ENCODE measurements at regions not wholly inside any gene's neighbourhood (a gene's known extent, or its start where the extent isn't known, plus 50 kb on each side); places are given as distances from the start of the nearest gene placed in this dataset.
"Not testable (repeated sequence)": the region's sequence is repeated elsewhere in the genome, so short reads cannot be mapped to it uniquely, and the experiment has no call there.

DNA sequence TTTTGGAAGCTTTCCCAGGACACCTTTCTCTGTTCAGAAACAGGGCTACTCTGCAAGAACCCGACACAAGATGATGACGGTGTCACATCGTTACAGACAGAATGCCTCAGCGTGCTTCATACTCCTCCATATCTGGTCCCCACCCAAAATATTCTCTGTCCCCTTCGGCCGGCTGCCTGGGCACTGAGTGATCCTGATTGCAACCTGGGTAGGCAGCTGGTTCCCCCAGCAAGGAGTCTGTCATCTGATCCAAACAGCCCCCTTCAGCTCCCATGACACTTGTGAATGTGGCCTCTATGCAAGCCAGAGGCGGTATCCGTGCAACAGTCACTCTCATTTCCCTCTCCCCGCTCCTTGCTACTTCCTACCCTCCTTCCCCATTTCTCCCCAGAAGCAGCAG is 431.7 kb upstream of the B3GAT1 start:
- no peak for DNase-seq (ENCODE audit: low read depth)
- H3K4me3 ChIP-seq (ENCODE audit: control insufficient read depth, low read depth, low read length): no peak overlapping the region
- TF ChIP-seq, protein P1, sequence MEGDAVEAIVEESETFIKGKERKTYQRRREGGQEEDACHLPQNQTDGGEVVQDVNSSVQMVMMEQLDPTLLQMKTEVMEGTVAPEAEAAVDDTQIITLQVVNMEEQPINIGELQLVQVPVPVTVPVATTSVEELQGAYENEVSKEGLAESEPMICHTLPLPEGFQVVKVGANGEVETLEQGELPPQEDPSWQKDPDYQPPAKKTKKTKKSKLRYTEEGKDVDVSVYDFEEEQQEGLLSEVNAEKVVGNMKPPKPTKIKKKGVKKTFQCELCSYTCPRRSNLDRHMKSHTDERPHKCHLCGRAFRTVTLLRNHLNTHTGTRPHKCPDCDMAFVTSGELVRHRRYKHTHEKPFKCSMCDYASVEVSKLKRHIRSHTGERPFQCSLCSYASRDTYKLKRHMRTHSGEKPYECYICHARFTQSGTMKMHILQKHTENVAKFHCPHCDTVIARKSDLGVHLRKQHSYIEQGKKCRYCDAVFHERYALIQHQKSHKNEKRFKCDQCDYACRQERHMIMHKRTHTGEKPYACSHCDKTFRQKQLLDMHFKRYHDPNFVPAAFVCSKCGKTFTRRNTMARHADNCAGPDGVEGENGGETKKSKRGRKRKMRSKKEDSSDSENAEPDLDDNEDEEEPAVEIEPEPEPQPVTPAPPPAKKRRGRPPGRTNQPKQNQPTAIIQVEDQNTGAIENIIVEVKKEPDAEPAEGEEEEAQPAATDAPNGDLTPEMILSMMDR (IDR thresholded peaks at IDR 0.05; ENCODE audit: control insufficient read depth, insufficient read depth, low read depth, low read length, missing control alignments): no peak

DNA sequence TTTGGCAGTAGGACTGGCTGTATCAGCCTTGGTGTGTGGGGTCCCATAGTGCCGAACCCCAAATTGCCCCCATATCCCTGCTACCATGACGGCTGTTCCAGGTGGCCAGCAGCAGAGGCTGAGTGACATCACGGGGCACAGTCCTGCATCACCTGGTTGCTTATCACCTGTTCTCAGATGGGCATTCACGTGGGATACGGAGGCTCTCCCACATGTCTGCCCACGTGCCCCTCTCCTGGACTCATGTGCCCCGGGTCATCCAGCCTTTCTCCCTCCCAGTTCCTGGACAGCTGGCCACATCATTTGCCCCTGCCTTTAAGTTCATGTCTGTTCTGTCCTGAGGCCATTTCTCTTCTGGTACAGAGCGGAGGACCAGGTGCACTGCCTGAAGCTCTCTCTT is 431.0 kb upstream of the B3GAT1 start:
- TF ChIP-seq, protein P1 (IDR thresholded peaks at IDR 0.05; ENCODE audit: control insufficient read depth, insufficient read depth, low read depth, low read length, missing control alignments): no peak

DNA sequence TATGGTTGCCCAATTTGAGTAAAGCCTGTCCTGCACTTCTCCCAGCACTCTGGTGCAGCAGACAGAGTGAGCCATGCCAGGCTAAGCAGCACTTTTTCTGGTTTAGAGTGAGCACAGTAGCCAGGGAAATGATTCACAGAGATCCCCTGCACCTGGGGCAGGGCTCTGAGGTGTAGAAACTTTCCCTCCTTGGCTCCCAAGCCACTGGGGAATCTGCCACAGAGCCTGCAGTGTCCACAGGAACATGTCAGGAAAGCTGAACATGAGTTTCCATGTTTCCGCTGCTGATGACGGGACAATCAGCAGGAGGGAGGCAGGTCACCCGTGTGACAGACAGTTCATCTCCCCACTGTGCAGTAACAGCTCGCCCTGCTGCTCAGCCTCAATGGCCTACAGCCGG is 429.9 kb upstream of the B3GAT1 start:
- H3K4me3 ChIP-seq (ENCODE audit: control insufficient read depth, low read depth, low read length): no peak overlapping the region
- TF ChIP-seq, protein P1 (IDR thresholded peaks at IDR 0.05; ENCODE audit: control insufficient read depth, insufficient read depth, low read depth, low read length, missing control alignments): no peak
- DNase-seq (ENCODE audit: low read depth): no peak

More for the DNA sequence above, 431.0 kb upstream of the B3GAT1 start:
- no peak overlapping the region for H3K4me3 ChIP-seq (ENCODE audit: control insufficient read depth, low read depth, low read length)
- DNase-seq (ENCODE audit: low read depth): no peak

DNA sequence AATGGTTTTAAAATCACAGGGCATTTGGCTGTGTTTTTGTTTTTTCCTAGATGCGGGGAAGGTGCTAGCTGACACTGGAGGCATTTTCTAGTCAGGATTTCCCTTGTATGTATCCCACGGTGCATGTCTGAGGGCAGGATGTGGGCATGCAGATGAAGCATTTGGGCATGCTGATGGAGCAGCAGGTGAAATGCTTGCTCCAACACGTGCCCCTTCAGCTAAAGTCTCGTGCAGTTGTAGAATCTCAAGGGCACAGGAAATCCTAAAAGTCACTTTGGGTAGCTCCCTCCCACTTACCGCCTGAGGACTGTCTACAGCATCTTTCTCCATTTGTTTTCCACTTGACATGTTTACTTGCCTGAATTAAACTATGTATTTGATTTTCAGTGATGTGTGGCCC is 429.4 kb upstream of the B3GAT1 start:
- TF ChIP-seq, protein P1 (IDR thresholded peaks at IDR 0.05; ENCODE audit: control insufficient read depth, insufficient read depth, low read depth, low read length, missing control alignments): no peak
- no peak overlapping the region for H3K4me3 ChIP-seq (ENCODE audit: control insufficient read depth, low read depth, low read length)
- no peak for DNase-seq (ENCODE audit: low read depth)

DNA sequence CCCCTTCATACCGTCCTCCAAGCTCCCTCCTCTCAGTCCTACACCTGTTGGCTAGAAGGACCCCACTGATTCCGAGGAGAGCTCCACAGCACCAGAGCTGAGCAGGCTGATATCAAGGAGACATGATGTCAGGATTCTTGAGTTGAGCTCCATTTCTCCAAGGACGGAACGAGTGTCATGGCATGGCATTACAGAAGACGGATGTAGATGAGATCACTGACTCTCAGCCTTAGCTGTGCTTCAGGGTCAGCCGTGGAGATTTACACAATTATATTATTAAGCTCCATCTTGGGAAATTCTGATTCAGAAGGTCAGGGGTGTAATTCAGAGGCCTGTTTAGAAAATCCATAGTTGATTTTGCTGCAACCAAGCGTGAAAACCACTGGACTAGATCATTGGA is 428.9 kb upstream of the B3GAT1 start:
- DNase-seq (ENCODE audit: low read depth): no peak
- TF ChIP-seq, protein P1 (IDR thresholded peaks at IDR 0.05; ENCODE audit: control insufficient read depth, insufficient read depth, low read depth, low read length, missing control alignments): no peak

DNA sequence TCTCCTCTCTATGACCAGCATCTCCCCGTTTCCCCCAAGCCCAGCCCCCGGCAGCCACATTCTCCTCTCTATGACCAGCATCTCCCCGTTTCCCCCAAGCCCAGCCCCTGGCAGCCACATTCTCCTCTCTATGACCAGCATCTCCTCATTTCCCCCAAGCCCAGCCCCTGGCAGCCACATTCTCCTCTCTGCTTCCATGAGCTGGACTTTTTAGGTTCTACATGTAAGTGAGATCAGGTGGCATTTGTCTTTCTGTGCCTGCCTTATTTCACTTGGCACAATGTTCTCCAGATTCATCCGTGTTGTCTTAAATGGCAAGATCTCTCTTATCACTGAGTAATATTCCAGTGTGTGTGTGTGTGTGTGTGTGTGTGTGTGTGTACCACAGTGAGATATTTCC is 428.1 kb upstream of the B3GAT1 start:
- not testable (repeated sequence) for DNase-seq (ENCODE audit: low read depth); H3K4me3 ChIP-seq (ENCODE audit: control insufficient read depth, low read depth, low read length)

More for the DNA sequence above, 428.9 kb upstream of the B3GAT1 start:
- H3K4me3 ChIP-seq (ENCODE audit: control insufficient read depth, low read depth, low read length): no peak overlapping the region

DNA sequence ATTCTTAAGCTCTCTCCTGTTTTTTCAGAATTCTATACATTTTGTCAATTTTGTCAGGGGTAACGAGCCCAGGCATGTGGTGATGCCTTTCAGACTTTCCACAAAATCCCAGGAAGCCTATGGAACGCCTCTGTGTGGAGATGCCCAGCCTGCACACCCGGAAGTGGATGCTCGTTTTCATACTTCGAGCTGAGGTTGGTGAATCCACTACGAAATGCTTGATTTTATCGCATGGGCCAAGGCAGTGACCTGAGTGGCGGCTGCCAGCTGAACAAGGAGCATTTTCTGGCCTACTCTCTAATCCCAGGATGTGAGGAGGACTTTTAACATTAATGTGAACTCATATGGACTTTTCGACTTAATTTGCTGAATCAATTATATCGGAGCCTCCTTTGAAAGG is 426.7 kb upstream of the B3GAT1 start:
- DNase-seq (ENCODE audit: low read depth): no peak
- no peak overlapping the region for H3K4me3 ChIP-seq (ENCODE audit: control insufficient read depth, low read depth, low read length)
- TF ChIP-seq, protein P1 (IDR thresholded peaks at IDR 0.05; ENCODE audit: control insufficient read depth, insufficient read depth, low read depth, low read length, missing control alignments): no peak

All from AG09309 (cell line).